ENCODE measurements at regions not wholly inside any gene's neighbourhood (a gene's known extent, or its start where the extent isn't known, plus 50 kb on each side); places are given as distances from the start of the nearest gene placed in this dataset.

GRCh38 chr17:14840616-14841231 lies 424.4 kb downstream of the PMP22 start:
- no peak for DNase-seq (ENCODE audit: low read depth, low spot score)
- H3K4me1 ChIP-seq (ENCODE audit: control insufficient read depth in 1 of 2, insufficient read depth in 2 of 2, low read length in 2 of 2): no peaks in the 10 kb centered on the region
- no peak overlapping the region for H3K4me2 ChIP-seq (ENCODE audit: low read length)
- H3K27me3 ChIP-seq (ENCODE audit: insufficient read depth, low read length): no peaks in the 10 kb centered on the region
- no peaks in the 10 kb centered on the region for H4K20me1 ChIP-seq (ENCODE audit: insufficient read depth)
- no peak overlapping the region for H2AFZ ChIP-seq (ENCODE audit: low read depth, low read length, poor library complexity, severe bottlenecking)
- intact Hi-C loops (cut with micrococcal nuclease): no loop called here
- no peak overlapping the region for H3K27ac ChIP-seq (ENCODE audit: low read depth, low read length)
- H3K36me3 ChIP-seq (ENCODE audit: control insufficient read depth in 1 of 2, insufficient read depth in 2 of 2, low read length in 2 of 2): no peaks in the 10 kb centered on the region
- TF ChIP-seq EGR1 (IDR thresholded peaks at IDR 0.05; ENCODE audit: low read depth): no peak
- TF ChIP-seq MAX (IDR thresholded peaks at IDR 0.05): no peak
- no peak for TF ChIP-seq JUND (IDR thresholded peaks at IDR 0.05)
- TF ChIP-seq ZBTB33 (IDR thresholded peaks at IDR 0.05; ENCODE audit: extremely low read depth, insufficient replicate concordance, low read length): no peak
- TF ChIP-seq POLR2AphosphoS5 (IDR thresholded peaks at IDR 0.05; ENCODE audit: low read depth, low read length): no peak
- no peak for TF ChIP-seq ELF1 (IDR thresholded peaks at IDR 0.05; ENCODE audit: borderline replicate concordance, low read depth)
- ChIA-PET POLR2A (no interaction called here), RAD21 (ENCODE audit: low non-redundant PET in 1 of 2, low total read pairs in 2 of 2, uncharacterized antibody in 2 of 2, unreplicated experiment in 2 of 2) (no interaction called here), CTCF (no interaction called here)
- H3K79me2 ChIP-seq (ENCODE audit: insufficient read depth, low read length): no peaks in the 10 kb centered on the region
- H3K9me3 ChIP-seq (ENCODE audit: control insufficient read depth in 1 of 2, insufficient read depth in 1 of 2, low read depth in 1 of 2, low read length in 2 of 2): no peaks in the 10 kb centered on the region
- BruUV-seq (replicated peaks): no TSS peak
- no peaks in the 10 kb centered on the region for H3K9me2 ChIP-seq (ENCODE audit: insufficient read depth)
- ATAC-seq: no peak
- H3K9ac ChIP-seq (ENCODE audit: low read length): no peak overlapping the region
- H3K4me3 ChIP-seq (replicated peaks in 1 of 2; ENCODE audit: low read depth in 1 of 2, low read length in 2 of 2): no peak overlapping the region

GRCh38 chr17:14838567-14838966 lies 426.6 kb downstream of the PMP22 start:
- Histone ChIP-seq H3K27me3 (ENCODE audit: insufficient read depth, low read length) (no peaks in the 10 kb centered on the region), H3K9ac (ENCODE audit: low read length) (no peak overlapping the region), H3K79me2 (ENCODE audit: insufficient read depth, low read length) (no peaks in the 10 kb centered on the region), H3K27ac (ENCODE audit: low read depth, low read length) (no peak overlapping the region), H3K9me2 (ENCODE audit: insufficient read depth) (no peaks in the 10 kb centered on the region), H3K4me1 (ENCODE audit: control insufficient read depth in 1 of 2, insufficient read depth in 2 of 2, low read length in 2 of 2) (no peaks in the 10 kb centered on the region), H3K36me3 (ENCODE audit: control insufficient read depth in 1 of 2, insufficient read depth in 2 of 2, low read length in 2 of 2) (no peaks in the 10 kb centered on the region), H3K4me2 (ENCODE audit: low read length) (no peak overlapping the region), H3K4me3 (replicated peaks in 1 of 2; ENCODE audit: low read depth in 1 of 2, low read length in 2 of 2) (no peak overlapping the region), H2AFZ (ENCODE audit: low read depth, low read length, poor library complexity, severe bottlenecking) (no peak overlapping the region), H3K9me3 (ENCODE audit: control insufficient read depth in 1 of 2, insufficient read depth in 1 of 2, low read depth in 1 of 2, low read length in 2 of 2) (no peaks in the 10 kb centered on the region; a peak in 1 of 4 replicates), H4K20me1 (ENCODE audit: insufficient read depth) (no peaks in the 10 kb centered on the region)
- TF ChIP-seq CBX3 (IDR thresholded peaks at IDR 0.05; ENCODE audit: low read depth): no peak
- TF ChIP-seq FOSL1 (IDR thresholded peaks at IDR 0.05; ENCODE audit: low read depth): no peak
- TF ChIP-seq JUND (IDR thresholded peaks at IDR 0.05): no peak
- TF ChIP-seq REST (IDR thresholded peaks at IDR 0.05; ENCODE audit: low read depth): no peak
- TF ChIP-seq YY1 (IDR thresholded peaks at IDR 0.05; ENCODE audit: extremely low read depth, insufficient replicate concordance, low read depth, low read length): no peak
- TF ChIP-seq EGR1 (IDR thresholded peaks at IDR 0.05; ENCODE audit: low read depth): no peak
- no peak for TF ChIP-seq SIN3A (IDR thresholded peaks at IDR 0.05; ENCODE audit: low read depth)
- TF ChIP-seq MAX (IDR thresholded peaks at IDR 0.05): no peak
- no peak for TF ChIP-seq TCF7L2 (IDR thresholded peaks at IDR 0.05; ENCODE audit: borderline replicate concordance, extremely low read depth, insufficient read depth, insufficient read length)
- TF ChIP-seq SP1 (IDR thresholded peaks at IDR 0.05; ENCODE audit: low read depth): no peak
- ChIA-PET CTCF (no interaction called here), POLR2A (no interaction called here), RAD21 (ENCODE audit: low non-redundant PET in 1 of 2, low total read pairs in 2 of 2, uncharacterized antibody in 2 of 2, unreplicated experiment in 2 of 2) (no interaction called here)
- no TSS peak for BruUV-seq (replicated peaks)
- ATAC-seq: no peak
- no peak for DNase-seq (ENCODE audit: low read depth, low spot score)
- intact Hi-C loops (cut with micrococcal nuclease): no loop called here
